HG03103 (cell line): ENCODE measurements at regions not wholly inside any gene's neighbourhood (a gene's known extent, or its start where the extent isn't known, plus 50 kb on each side); places are given as distances from the start of the nearest gene placed in this dataset.

ENCODE experiments used
- ATAC-seq: cut with Tn5 transposase; IDR thresholded peaks from one replicate; pipeline ENCODE4 v1.9.1; 2021; ENCODE audit warnings: low read depth; ENCODE audit not compliant: unreplicated experiment

GRCh38 chr4:77358315-77358928 is 201.4 kb downstream of the CCNG2 start:
- no peak for ATAC-seq

DNA sequence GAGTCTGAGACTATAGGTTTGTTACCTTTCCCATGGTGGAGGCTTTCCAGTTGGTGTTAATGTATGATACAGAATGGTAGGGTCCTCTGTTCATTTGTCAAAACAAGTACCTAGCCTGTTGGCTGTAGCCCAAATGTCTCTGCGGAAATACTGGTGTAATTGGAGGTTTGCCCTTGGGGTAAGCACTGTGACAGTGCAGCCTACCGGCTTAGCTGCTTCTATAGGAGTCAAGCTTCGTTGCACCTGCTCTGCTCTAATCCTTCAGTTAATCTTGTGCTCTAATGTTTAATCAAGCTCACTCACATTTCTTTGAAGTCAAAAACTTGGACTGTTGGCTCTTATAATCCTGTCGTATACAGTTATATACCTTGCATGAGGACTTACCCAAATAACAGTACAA is 203.4 kb downstream of the CCNG2 start:
- ATAC-seq: no peak

GRCh38 chr4:77366876-77367275 is 209.9 kb downstream of the CCNG2 start:
- ATAC-seq: peak; percentile 78

DNA sequence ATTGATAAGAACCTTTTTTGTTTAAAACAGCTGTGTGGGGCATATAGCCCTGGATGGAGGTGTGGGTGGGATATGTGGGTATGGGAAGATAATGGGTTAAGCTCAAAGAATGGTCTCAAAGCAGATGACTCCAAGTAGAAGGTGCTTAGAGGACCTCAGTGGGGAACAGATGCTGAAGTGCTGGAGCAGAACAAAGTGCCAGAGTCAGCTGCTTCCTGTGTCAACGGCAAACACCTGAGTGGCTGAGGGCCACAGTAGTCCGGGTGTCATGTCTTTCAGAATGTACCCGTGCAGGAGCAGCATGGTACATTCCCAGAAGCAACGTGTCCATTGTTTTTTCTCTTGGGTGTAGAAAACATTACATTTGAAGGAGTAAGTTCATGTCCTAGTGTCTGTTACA is 210.6 kb downstream of the CCNG2 start:
- no peak for ATAC-seq

GRCh38 chr4:77372375-77372774 is 215.4 kb downstream of the CCNG2 start:
- ATAC-seq: no peak

- ATAC-seq: no peak
Observed at GRCh38 chr4:77375866-77376607, 219.0 kb downstream of the CCNG2 start.

GRCh38 chr4:77376788-77377460 is 219.9 kb downstream of the CCNG2 start:
- no peak for ATAC-seq

DNA sequence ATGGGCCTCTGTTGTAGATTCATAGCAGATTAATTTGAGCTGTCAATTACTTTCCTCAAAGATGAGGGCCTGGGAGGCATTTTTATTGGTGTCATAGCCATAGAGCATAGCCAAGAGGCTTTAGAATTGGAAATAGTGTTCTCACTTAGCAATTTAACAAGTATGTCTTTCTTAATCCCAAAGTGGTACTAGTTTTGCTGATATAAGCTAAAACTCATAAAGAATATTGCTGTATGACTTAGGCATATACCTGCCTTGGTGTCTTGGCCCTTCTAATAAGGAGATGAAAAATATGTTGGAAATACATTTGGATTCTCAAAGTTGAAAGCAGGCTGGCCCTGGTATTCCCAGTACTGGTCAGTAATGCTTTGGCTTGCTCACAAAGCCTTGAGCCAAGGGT is 221.5 kb upstream of the CXCL13 start:
- ATAC-seq: no peak

GRCh38 chr4:77385124-77385969 is 220.3 kb upstream of the CXCL13 start:
- ATAC-seq: peak; percentile 81

DNA sequence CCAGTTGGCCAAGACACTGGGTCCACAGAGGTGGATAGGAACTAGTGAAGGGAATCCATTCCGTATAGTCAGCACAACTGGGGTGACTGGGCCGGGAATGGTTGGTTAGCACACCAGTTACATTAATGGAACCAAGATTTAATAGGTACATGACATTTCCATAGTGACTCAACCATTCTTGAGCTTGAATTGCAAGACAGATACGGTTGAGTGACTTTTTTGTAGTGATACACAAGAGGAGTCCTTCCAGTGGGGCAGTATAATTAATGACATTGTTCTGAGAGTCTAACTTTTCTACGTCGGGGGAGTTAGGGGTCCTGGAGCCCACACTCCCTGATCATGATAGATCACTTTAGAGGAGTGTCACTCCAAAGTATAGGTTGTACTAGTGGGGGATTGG is 211.6 kb upstream of the CXCL13 start:
- no peak for ATAC-seq

GRCh38 chr4:77395481-77395880 is 210.1 kb upstream of the CXCL13 start:
- no peak for ATAC-seq

GRCh38 chr4:77398256-77398655 is 207.4 kb upstream of the CXCL13 start:
- no peak for ATAC-seq

- ATAC-seq: no peak
Observed at GRCh38 chr4:77399831-77400230, 205.8 kb upstream of the CXCL13 start.

DNA sequence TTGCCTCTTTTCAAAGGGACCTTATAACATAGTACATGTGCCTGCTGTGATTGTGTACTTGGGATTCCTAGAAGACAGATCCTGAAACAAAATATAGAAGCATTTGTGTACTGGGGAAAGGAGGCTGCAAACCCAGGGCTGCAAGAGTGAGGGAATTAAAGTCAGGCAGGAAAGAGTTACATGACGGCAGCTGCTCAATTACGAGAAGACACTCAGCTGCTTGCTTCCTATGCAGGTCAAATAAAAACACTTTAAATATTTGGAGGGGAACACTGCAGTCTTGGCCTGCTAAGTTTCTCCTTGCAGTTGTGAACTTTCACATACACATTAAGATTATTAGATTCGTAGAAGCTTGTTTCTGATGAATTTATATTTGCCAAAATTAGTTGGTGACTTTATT is 191.9 kb upstream of the CXCL13 start:
- ATAC-seq: no peak

DNA sequence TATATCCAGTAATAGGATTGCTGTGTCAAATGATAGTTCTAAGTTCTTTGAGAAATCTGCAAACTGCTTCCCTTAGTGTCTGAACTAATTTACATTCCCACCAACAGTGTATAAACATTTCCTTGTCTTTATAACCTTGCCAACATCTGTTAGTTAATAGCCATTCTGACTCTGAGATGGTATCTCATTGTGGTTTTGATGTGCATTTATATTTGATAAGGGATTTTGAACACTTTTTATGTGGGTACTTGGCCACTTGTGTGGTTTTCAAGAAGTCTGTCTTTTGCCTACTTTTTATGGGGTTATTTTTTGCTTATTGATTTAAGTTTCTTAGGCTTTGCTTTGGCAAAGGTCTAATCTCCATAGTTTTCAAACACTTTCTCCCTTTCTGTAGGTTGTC is 189.9 kb upstream of the CXCL13 start:
- ATAC-seq: no peak

GRCh38 chr4:77418333-77418732 is 187.3 kb upstream of the CXCL13 start:
- ATAC-seq: no peak

DNA sequence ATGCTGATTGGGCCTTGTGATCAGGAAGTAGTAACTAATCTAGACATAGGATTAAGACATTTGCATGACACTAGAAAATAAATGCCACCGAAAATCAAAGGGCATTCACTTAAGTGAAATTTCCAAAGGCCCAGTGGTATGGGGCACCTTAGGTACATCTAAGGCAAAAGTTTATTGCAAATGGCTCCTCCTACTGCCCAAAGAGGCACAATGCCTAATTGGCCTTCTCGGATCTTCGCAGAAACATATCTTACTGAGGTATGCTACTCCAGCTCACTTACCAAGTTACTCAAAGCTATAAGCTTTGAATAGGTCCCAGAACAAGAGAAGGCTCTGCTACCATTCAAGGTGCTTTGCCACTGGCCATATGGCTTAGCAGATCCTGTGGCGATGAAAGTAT is 174.8 kb upstream of the CXCL13 start:
- no peak for ATAC-seq

DNA sequence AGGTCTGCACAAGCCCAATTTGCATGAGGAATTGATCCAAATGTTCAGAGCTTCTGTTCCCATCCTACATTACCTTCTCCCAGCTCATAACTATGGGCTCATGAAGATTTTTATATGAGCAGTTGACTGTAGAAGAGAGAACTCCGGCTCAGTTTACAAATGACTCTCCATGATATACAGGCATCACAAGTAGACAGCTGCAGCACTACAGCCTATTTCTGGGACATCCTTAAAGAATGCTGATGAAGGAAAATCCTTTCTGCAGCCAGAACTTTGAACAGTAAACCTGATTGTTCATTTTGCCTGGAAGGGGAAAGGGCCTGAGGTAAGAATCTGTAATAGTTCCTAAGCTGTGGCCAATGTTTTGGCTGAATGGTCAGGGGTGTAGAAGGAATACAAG is 174.1 kb upstream of the CXCL13 start:
- ATAC-seq: no peak

DNA sequence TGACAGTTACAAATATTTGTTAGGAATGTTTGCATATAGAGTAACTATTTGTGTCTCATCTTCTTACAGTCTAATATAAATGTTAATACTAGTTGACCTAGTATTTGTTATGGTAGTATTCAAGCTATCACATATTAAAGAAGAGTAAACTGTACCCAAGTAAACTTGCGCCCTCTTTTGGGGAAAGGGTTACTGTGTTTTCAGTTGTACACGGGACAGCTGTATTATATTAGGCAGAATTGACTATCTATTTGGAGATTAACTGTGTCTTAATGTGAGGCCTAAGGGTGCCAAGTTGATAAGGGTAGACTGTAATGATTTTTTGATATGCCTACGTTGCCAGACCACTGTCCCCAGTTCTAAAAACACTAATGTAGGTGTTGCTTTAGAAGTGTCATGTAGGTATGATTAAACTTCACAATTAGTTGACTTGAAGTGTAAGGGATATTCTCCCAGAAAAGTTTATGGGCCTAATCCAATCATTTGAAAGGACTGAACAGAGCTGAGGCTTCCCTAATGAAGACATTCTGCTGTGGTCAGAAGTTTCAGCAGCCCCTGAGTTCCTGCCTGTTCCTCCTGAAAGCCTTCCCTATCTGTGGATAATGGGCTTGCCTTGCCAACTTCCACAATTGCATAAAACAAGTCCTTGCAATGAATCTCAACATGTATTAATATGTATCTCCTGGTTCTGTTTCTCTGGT is 172.8 kb upstream of the CXCL13 start:
- ATAC-seq: peak; percentile 13

- peak; percentile 76 for ATAC-seq
Observed at GRCh38 chr4:77433418-77433733, 172.2 kb upstream of the CXCL13 start.
